ENCODE measurements at regions not wholly inside any gene's neighbourhood (a gene's known extent, or its start where the extent isn't known, plus 50 kb on each side); places are given as distances from the start of the nearest gene placed in this dataset.
"Not testable (repeated sequence)": the region's sequence is repeated elsewhere in the genome, so short reads cannot be mapped to it uniquely, and the experiment has no call there.

DNA sequence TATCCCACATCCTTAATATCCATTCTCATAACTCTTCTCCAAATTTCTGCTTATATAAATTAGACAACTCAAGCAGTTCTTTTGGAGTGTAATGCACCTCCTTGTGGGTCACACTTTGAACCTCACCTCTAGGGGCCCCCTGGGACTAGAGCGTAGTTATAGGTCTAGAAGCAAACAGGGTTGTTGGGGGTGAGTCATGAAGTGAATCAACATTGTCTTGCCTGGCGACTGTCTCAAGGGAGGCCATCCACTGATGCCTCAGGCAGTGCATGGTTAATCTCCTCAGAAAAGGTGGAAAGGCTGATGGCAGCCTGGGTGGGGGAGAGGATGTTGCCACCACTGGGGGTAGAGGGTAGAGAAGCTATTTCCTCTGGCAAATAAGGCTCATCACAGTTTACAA is 129.1 kb downstream of the TNFRSF21 start:
- DNase-seq (ENCODE audit: low read depth), result no peak
- TF ChIP-seq, protein P1, sequence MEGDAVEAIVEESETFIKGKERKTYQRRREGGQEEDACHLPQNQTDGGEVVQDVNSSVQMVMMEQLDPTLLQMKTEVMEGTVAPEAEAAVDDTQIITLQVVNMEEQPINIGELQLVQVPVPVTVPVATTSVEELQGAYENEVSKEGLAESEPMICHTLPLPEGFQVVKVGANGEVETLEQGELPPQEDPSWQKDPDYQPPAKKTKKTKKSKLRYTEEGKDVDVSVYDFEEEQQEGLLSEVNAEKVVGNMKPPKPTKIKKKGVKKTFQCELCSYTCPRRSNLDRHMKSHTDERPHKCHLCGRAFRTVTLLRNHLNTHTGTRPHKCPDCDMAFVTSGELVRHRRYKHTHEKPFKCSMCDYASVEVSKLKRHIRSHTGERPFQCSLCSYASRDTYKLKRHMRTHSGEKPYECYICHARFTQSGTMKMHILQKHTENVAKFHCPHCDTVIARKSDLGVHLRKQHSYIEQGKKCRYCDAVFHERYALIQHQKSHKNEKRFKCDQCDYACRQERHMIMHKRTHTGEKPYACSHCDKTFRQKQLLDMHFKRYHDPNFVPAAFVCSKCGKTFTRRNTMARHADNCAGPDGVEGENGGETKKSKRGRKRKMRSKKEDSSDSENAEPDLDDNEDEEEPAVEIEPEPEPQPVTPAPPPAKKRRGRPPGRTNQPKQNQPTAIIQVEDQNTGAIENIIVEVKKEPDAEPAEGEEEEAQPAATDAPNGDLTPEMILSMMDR (IDR thresholded peaks at IDR 0.05; ENCODE audit: insufficient read depth, low read depth, low read length, missing control alignments), result no peak
- no peak overlapping the region for H3K4me3 ChIP-seq (ENCODE audit: low read depth, low read length)

DNA sequence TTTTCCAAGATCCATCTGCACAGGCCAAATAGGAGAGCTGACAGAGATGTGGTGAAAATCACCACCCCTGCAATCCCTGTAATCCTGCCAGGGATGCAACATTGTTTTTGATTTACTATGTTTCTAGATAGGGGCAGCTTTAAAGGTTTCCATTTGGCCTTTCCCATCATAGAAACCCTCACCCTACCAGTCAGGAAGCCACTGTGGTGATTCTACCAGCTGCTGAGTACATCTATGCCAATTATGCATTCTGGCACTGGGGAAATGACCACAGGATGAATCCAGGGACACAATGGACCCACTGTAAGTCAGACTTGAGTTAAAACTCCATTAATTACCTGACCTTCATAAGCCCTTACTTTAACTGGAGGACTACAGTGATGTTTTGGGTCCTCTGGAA is 130.4 kb downstream of the TNFRSF21 start:
- no peak overlapping the region for H3K4me3 ChIP-seq (ENCODE audit: low read depth, low read length)
- TF ChIP-seq, protein P1 (IDR thresholded peaks at IDR 0.05; ENCODE audit: insufficient read depth, low read depth, low read length, missing control alignments), result no peak
- no peak for DNase-seq (ENCODE audit: low read depth)

DNA sequence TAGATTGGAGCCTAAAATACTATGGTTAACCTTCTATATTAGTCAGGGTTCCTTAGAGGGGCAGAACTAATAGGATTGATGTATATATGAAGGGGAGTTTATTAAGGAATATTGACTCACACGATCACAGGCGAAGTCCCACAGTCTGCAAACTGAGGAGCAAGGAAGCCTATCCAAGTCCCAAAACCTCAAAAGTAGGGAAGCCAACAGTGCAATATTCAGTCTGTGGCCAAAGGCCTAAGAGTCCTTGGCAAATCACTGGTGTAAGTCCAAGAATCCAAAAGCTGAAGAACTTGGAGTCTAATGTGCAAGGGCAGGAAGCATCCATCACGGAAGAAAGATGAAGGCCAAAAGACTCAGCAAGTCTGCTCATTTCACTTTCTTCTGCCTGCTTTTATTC is 133.5 kb upstream of the ADGRF1 start:
- no peak overlapping the region for H3K4me3 ChIP-seq (ENCODE audit: low read depth, low read length)
- TF ChIP-seq, protein P1 (IDR thresholded peaks at IDR 0.05; ENCODE audit: insufficient read depth, low read depth, low read length, missing control alignments), result no peak
- no peak for DNase-seq (ENCODE audit: low read depth)

DNA sequence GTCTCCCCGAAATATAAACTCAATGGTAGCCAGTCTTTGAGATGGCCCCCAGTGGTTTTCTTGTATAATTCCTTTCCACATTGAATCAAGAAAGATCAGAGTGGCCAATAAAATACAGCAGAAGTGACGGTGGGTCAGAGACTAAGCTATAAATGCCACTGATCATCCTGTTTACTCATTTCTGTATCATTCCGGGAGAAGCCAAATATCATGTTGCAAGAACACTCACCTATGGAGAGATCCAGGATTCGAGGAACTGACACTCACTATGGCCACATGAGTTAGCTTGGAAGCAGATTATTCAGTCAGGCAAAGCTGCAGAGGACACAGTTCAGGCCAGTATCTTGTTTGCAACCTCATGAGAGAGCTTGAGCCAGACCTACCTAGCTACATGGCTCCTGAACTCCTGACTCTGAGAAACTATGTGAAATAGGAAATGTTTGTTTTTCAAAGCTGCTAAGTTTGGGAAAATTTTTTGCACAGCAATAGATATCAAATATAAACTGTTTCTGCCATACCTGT is 132.4 kb upstream of the ADGRF1 start:
- no peak for DNase-seq (ENCODE audit: low read depth)
- TF ChIP-seq, protein P1 (IDR thresholded peaks at IDR 0.05; ENCODE audit: insufficient read depth, low read depth, low read length, missing control alignments), result no peak
- no peak overlapping the region for H3K4me3 ChIP-seq (ENCODE audit: low read depth, low read length)

DNA sequence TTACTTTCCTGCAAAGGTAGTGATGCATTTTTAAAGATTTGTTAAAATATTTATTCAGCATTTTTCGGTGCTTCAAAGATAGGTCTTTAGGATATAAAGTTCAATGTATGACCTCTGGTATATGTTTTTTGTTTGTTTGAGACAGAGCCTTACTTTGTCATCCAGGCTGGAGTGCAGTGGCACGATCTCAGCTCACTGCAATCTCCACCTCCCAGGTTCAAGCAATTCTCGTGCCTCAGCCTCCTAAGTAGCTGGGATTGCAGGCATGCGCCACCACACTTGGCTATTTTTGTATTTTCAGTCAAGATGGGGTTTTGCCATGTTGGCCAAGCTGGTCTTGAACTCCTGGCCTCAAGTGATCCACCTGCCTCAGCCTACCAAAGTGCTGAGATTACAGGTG is 131.9 kb upstream of the ADGRF1 start:
- DNase-seq (ENCODE audit: low read depth); H3K4me3 ChIP-seq (ENCODE audit: low read depth, low read length): not testable (repeated sequence)

DNA sequence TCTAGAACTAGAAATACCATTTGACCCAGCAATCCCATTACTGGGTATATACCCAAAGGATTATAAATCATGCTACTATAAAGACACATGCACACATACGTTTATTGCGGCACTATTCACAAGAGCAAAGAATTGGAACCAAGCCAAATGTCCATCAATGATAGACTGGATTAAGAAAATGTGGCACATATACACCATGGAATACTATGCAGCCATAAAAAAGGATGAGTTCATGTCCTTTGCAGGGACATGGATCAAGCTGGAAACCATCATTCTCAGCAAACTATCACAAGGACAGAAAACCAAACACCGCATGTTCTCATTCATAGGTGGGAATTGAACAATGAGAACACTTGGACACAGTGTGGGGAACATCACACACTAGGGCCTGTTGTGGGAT is 131.0 kb upstream of the ADGRF1 start:
- not testable (repeated sequence) for H3K4me3 ChIP-seq (ENCODE audit: low read depth, low read length); DNase-seq (ENCODE audit: low read depth)

DNA sequence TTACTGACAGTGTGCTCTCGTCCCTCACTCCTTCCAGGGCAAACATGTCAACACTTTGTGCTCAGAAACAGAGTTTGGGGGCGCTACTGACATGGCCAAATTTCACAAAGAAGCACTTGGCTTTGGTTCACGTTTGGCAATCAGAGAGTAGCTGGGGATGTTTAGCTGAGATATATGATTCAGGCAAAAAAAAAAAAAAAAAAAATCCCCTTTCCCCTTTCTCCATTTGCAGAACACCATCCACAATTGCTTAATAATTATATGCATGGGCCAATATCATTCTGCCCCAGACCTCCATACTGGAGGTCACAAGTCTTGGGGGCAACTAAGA is 128.4 kb upstream of the ADGRF1 start:
- TF ChIP-seq, protein P1 (IDR thresholded peaks at IDR 0.05; ENCODE audit: insufficient read depth, low read depth, low read length, missing control alignments), result no peak
- H3K4me3 ChIP-seq (ENCODE audit: low read depth, low read length), result no peak overlapping the region
- no peak for DNase-seq (ENCODE audit: low read depth)

DNA sequence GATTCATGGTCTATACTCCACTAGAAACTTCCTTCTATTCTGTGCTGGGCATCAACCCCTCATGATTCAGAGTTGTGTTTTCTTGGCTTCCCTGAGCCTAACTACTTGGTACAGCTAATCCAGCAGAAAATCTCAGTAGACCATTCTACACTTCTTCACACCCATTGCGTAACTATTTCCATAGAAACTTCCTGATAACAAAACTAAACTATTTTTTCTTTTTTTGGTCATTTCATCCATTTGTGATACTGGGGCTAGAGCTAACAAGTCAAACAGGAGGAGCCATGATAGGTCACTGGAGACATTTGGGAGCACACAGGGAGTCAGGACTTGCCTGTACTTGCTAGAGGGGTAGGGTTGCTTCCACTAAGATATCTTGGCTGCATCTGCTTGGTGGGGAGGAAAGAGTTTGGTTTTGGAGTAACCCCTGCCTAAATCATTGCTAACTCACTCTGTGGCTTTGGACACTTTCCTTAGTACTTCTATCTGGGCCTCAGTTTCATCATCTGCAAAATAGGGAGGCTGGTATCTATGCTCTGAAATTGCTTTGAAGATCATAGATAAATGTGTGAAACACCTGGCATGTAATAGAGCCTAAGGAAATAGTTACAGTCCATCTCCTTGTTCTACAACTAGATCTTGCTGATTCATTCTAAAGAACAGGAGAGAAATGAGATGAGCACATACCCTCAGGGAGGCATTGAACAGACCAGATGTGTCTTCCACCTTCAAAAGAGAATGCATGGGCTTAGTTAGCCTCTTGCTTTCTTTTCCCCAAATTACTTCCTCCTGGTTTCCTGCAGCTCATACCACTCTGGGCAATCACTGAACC is 127.9 kb upstream of the ADGRF1 start:
- TF ChIP-seq, protein P1 (IDR thresholded peaks at IDR 0.05; ENCODE audit: insufficient read depth, low read depth, low read length, missing control alignments), result no peak
- no peak overlapping the region for H3K4me3 ChIP-seq (ENCODE audit: low read depth, low read length)
- no peak for DNase-seq (ENCODE audit: low read depth)

Measured in GM12865 (cell line).